ENCODE measurements at regions not wholly inside any gene's neighbourhood (a gene's known extent, or its start where the extent isn't known, plus 50 kb on each side); places are given as distances from the start of the nearest gene placed in this dataset.

- TF ChIP-seq ZFX (IDR thresholded peaks at IDR 0.05) (no peak), CTCF (conservative IDR thresholded peaks at IDR 0.05) (no peak)
- H3K27ac ChIP-seq = no peak overlapping the region
These were observed 393.2 kb downstream of the SOX2 start for GRCh38 chr3:182104881-182105280.

- H3K27ac ChIP-seq = no peak overlapping the region
- TF ChIP-seq ZFX (IDR thresholded peaks at IDR 0.05) = no peak
- TF ChIP-seq CTCF (conservative IDR thresholded peaks at IDR 0.05) = no peak
These were observed 394.1 kb downstream of the SOX2 start for GRCh38 chr3:182105875-182106274.

GRCh38 chr3:182108371-182108770, 396.6 kb downstream of the SOX2 start:
- H3K27ac ChIP-seq = no peak overlapping the region
- TF ChIP-seq ZFX (IDR thresholded peaks at IDR 0.05) (no peak), CTCF (conservative IDR thresholded peaks at IDR 0.05) (no peak)

- no peak overlapping the region for H3K27ac ChIP-seq
- TF ChIP-seq CTCF (conservative IDR thresholded peaks at IDR 0.05) = no peak
- no peak for TF ChIP-seq ZFX (IDR thresholded peaks at IDR 0.05)
These were observed 400.2 kb downstream of the SOX2 start for GRCh38 chr3:182111967-182112366.

GRCh38 chr3:182115328-182116015, 403.7 kb downstream of the SOX2 start:
- no peak overlapping the region for H3K27ac ChIP-seq
- TF ChIP-seq ZFX (IDR thresholded peaks at IDR 0.05) (no peak), CTCF (conservative IDR thresholded peaks at IDR 0.05) (no peak)

GRCh38 chr3:182116386-182116785, 404.7 kb downstream of the SOX2 start:
- TF ChIP-seq ZFX (IDR thresholded peaks at IDR 0.05) = no peak
- no peak for TF ChIP-seq CTCF (conservative IDR thresholded peaks at IDR 0.05)

GRCh38 chr3:182117131-182117530, 405.4 kb downstream of the SOX2 start:
- no peak for TF ChIP-seq CTCF (conservative IDR thresholded peaks at IDR 0.05)
- no peak for TF ChIP-seq ZFX (IDR thresholded peaks at IDR 0.05)
- no peak overlapping the region for H3K27ac ChIP-seq

More at GRCh38 chr3:182116386-182116785, 404.7 kb downstream of the SOX2 start:
- no peak overlapping the region for H3K27ac ChIP-seq

Measured in C4-2B (cell line).